Omental fat pad (tissue), 3 donors: ENCODE measurements at regions not wholly inside any gene's neighbourhood (a gene's known extent, or its start where the extent isn't known, plus 50 kb on each side); places are given as distances from the start of the nearest gene placed in this dataset.
"Not testable (repeated sequence)": the region's sequence is repeated elsewhere in the genome, so short reads cannot be mapped to it uniquely, and the experiment has no call there.

Experiments
- ATAC-seq: fragments of 150-250 bp; one replicate; pipeline ENCODE4 v1.9.1; 2016; ENCODE audit warnings: mild to moderate bottlenecking, moderate library complexity; ENCODE audit not compliant: low FRiP score
- DNase-seq: peaks from one replicate; pipeline ENCODE4 v3.0.0-alpha.2; 2019; ENCODE audit warnings: low spot score
- CTCF ChIP-seq, 3 donors: fragments of 450-650 bp; IDR thresholded peaks; one replicate each; pipeline ENCODE4 v1.5.1; 2016 to 2017; ENCODE audit warnings: antibody characterized with exemption in 3 of 3, mild to moderate bottlenecking in 3 of 3, moderate library complexity in 2 of 3

DNA sequence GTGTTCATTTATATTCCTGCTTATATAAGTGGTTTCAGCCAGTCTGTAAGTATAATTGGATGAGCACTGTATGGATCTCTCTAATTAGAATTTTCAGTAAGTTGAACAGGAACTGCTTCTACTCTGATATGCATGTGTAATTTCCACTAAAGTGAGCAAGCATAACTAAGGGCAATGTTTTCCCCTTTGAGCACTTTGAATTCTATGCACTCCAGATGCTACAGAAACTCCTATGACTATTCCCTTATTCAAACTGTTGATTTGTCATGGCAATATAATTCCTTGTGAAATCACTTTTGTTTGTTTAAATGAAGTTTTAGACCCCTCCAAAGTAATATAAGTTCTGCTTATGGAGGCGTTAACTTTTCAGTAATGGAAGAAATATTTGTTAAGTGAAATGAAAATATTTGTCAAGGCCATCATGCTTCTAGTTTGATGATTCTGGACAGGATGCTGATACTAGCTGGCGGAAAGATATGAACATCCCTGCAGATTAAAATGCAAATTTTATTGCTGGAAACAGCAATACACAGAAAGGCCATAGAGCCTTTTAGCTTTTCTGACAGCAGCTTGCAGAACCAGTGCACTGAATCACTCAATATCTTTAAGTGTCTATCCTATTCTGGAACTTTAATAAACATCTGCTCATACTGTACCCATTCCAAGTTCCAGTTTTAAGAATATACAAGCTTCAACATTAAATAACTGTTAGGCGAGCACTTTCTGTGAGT is 1460.8 kb downstream of the RAPGEF2 start:
- DNase-seq (no peak), ATAC-seq (no peak)
- no peak for TF ChIP-seq CTCF (IDR thresholded peaks at IDR 0.05)

GRCh38 chr4:160567634-160568033 is 1464.8 kb downstream of the RAPGEF2 start:
- ATAC-seq (no peak), DNase-seq (no peak)
- no peak for TF ChIP-seq CTCF (IDR thresholded peaks at IDR 0.05)

DNA sequence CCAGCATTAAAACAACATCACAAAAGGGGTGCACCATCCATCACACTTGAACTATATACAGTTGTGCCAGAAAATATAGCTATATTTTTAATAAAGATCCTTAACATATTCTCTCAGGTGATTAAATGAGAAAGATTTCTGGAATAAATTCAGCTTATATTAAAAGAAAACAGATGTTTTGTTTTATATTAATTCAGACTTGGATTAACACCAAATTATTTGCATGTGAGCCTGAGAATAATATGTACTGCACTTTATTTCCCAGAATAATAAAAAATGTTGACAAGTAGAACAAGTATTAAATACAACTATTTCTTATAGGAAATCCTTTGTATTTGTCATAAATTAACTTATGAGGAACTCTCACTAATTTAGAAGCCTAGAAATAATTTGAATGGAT is 1467.4 kb downstream of the RAPGEF2 start:
- TF ChIP-seq CTCF (IDR thresholded peaks at IDR 0.05), result no peak
- no peak for ATAC-seq

GRCh38 chr4:160574272-160574671 is 1471.4 kb downstream of the RAPGEF2 start:
- ATAC-seq, DNase-seq: not testable (repeated sequence)

More for the DNA sequence above, 1467.4 kb downstream of the RAPGEF2 start:
- DNase-seq, result no peak

DNA sequence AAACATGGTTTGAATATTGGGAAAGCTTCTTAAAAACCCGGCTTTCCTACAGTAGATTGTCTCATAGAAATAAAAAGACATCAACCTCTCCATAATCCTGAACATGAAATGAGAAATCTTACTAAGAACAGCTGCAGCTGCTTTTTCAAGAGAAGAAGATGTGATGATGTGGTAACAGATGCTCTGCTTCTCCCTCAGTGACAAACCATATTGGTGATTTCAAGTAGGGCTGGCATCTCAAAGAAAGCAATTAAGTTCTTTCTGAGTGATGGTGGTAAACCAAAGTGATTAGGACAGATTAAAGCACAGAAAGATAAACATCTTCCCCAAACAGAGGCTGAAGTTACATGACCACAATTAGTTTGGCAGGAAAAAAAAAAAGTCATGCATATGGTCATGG is 1477.7 kb downstream of the RAPGEF2 start:
- no peak for DNase-seq
- TF ChIP-seq CTCF (IDR thresholded peaks at IDR 0.05), result no peak
- ATAC-seq, result no peak

DNA sequence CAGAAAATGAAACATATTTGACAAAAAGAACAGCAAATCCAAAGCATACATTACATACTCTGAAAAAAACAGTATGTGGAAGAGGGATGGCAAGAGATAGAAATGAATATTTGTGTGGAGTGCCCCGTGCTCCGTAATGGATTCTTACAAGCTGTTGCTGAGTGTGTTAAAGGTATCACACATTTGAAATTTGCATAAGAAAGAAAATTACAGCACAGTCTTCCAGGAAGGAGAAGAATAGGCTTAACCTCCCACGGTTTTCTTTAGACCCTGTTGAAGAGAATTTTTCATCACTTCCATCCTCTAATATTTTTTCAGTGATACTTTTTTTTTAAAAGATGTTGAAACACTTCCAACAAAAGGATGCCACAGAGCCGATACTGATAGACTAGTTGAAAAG is 1489.4 kb downstream of the RAPGEF2 start:
- ATAC-seq (no peak), DNase-seq (no peak)
- TF ChIP-seq CTCF (IDR thresholded peaks at IDR 0.05), result no peak

- ATAC-seq (no peak), DNase-seq (no peak)
- TF ChIP-seq CTCF (IDR thresholded peaks at IDR 0.05), result no peak
Observed at GRCh38 chr4:160595646-160596045, 1492.8 kb downstream of the RAPGEF2 start.
